CD4-positive, alpha-beta T cell (primary cell): ENCODE measurements at regions not wholly inside any gene's neighbourhood (a gene's known extent, or its start where the extent isn't known, plus 50 kb on each side); places are given as distances from the start of the nearest gene placed in this dataset.

Source experiments
- ATAC-seq: fragments of 200-7000 bp; cut with Tn5 transposase; one replicate; pipeline ENCODE4 v1.10.0; 2022; ENCODE audit warnings: mild to moderate bottlenecking; ENCODE audit not compliant: poor library complexity
- CTCF ChIA-PET: fragments of 350-600 bp; sonication (Branson Sonifier 250); formaldehyde crosslinking; loops from one replicate; lab custom pipeline; 2021; ENCODE audit warnings: antibody characterized with exemption, inconsistent platforms; lab: Charles Lee
- POLR2A ChIA-PET: fragments of 350-600 bp; sonication (Branson Sonifier 250); formaldehyde crosslinking; loops from one replicate; lab custom pipeline; 2021; ENCODE audit warnings: antibody characterized with exemption, inconsistent platforms; lab: Charles Lee
- DNase-seq, 14 experiments: peaks; one replicate each; pipeline ENCODE4 v3.0.0-alpha.2; 2013 to 2020; ENCODE audit warnings: mixed read lengths in 2 of 14
- H3K27ac ChIP-seq, 2 donors: one replicate each; pipeline versions ENCODE4 v1.5.1 to v1.7.0; 2013; ENCODE audit warnings: low read length in 2 of 2, low read depth in 1 of 2, mild to moderate bottlenecking in 1 of 2
- H3K27me3 ChIP-seq, 2 experiments: 1 replicate in 1 of 2; 2 replicates in 1 of 2; pipeline versions ENCODE4 v1.6.1 to v1.7.0; 2013; ENCODE audit warnings: low read length in 2 of 2, control low read depth in 1 of 2, mild to moderate bottlenecking in 1 of 2, moderate library complexity in 1 of 2; ENCODE audit not compliant: insufficient read depth in 2 of 2, control insufficient read depth in 1 of 2
- H3K36me3 ChIP-seq: one replicate; pipeline ENCODE4 v1.6.1; 2013; ENCODE audit warnings: low read length, control low read depth; ENCODE audit not compliant: insufficient read depth
- H3K4me1 ChIP-seq: one replicate; pipeline ENCODE4 v1.6.1; 2013; ENCODE audit warnings: low read length, control low read depth; ENCODE audit not compliant: insufficient read depth
- H3K4me3 ChIP-seq: one replicate; pipeline ENCODE4 v1.5.1; 2013; ENCODE audit warnings: mild to moderate bottlenecking, low read length, moderate library complexity
- H3K9me3 ChIP-seq, 2 experiments: 1 replicate in 1 of 2; 2 replicates in 1 of 2; pipeline versions ENCODE4 v1.6.1 to v1.7.0; 2013; ENCODE audit warnings: low read length in 2 of 2, mild to moderate bottlenecking in 2 of 2, control low read depth in 1 of 2, moderate library complexity in 1 of 2; ENCODE audit not compliant: control insufficient read depth in 1 of 2, insufficient read depth in 1 of 2
- H3K27ac Mint-ChIP-seq: one replicate; pipeline ENCODE4 v1.8.0; 2020; ENCODE audit warnings: mixed read lengths
- H3K27me3 Mint-ChIP-seq: one replicate; pipeline ENCODE4 v1.8.0; 2021; ENCODE audit warnings: mixed read lengths
- H3K36me3 Mint-ChIP-seq: one replicate; pipeline ENCODE4 v1.8.0; 2021; ENCODE audit warnings: low read depth, mixed read lengths
- H3K4me1 Mint-ChIP-seq: one replicate; pipeline ENCODE4 v1.8.0; 2021; ENCODE audit warnings: low read depth, mixed read lengths
- H3K4me3 Mint-ChIP-seq: one replicate; pipeline ENCODE4 v1.8.0; 2020; ENCODE audit warnings: mild to moderate bottlenecking, mixed read lengths
- H3K9me3 Mint-ChIP-seq: one replicate; pipeline ENCODE4 v1.8.0; 2020; ENCODE audit warnings: mixed read lengths
- CTCF ChIP-seq: fragments of 200-600 bp; IDR thresholded peaks from one replicate; pipeline ENCODE4 v1.8.0; 2022; ENCODE audit warnings: antibody characterized with exemption, mild to moderate bottlenecking
- intact Hi-C, 2 experiments: fragments of 100-400 bp; cut with DNase I in 1 of 2; cut with micrococcal nuclease in 1 of 2; formaldehyde crosslinking; loops; one replicate each; pipeline versions ENCODE4 v1.15.1 to v1.9.0; 2023 to 2025; cut with DNase I, micrococcal nuclease

- no peak for DNase-seq
These were observed 217.4 kb upstream of the GMDS start for GRCh38 chr6:2462831-2463230.

GRCh38 chr6:2460216-2460745 is 214.9 kb upstream of the GMDS start:
- H3K9me3 ChIP-seq, result peaks cover 0 to 7% of the 10 kb centered on the region in 2 experiments
- H3K27me3 ChIP-seq, result no peaks in the 10 kb centered on the region
- no peak overlapping the region for H3K27ac Mint-ChIP-seq
- intact Hi-C loops, result no loop called here
- no peaks in the 10 kb centered on the region for H3K36me3 Mint-ChIP-seq
- no peak overlapping the region for H3K4me3 ChIP-seq
- no peak overlapping the region for H3K27ac ChIP-seq
- ATAC-seq, result no peak
- no peaks in the 10 kb centered on the region for H3K9me3 Mint-ChIP-seq
- H3K27me3 Mint-ChIP-seq, result peaks cover 3% of the 10 kb centered on the region
- H3K4me1 ChIP-seq, result no peaks in the 10 kb centered on the region
- ChIA-PET CTCF (no interaction called here), POLR2A (no interaction called here)
- H3K4me1 Mint-ChIP-seq, result no peaks in the 10 kb centered on the region
- H3K36me3 ChIP-seq, result no peaks in the 10 kb centered on the region
- no peak for TF ChIP-seq CTCF
- H3K4me3 Mint-ChIP-seq, result no peak overlapping the region
- no peak for DNase-seq

More at GRCh38 chr6:2462831-2463230, 217.4 kb upstream of the GMDS start:
- peaks cover 2 to 5% of the 10 kb centered on the region in 2 experiments for H3K27me3 ChIP-seq
- no peak overlapping the region for H3K4me3 ChIP-seq
- CTCF ChIA-PET, result no interaction called here
- Mint-ChIP-seq H3K9me3 (no peaks in the 10 kb centered on the region), H3K27ac (no peak overlapping the region), H3K27me3 (peaks cover 23% of the 10 kb centered on the region), H3K4me3 (no peak overlapping the region), H3K4me1 (no peaks in the 10 kb centered on the region), H3K36me3 (no peaks in the 10 kb centered on the region)
- H3K9me3 ChIP-seq, result peaks cover 0 to 7% of the 10 kb centered on the region in 2 experiments
- intact Hi-C loops, result no loop called here
- no peak for ATAC-seq
- no peak for TF ChIP-seq CTCF
- H3K36me3 ChIP-seq, result no peaks in the 10 kb centered on the region
- POLR2A ChIA-PET, result no interaction called here
- no peaks in the 10 kb centered on the region for H3K4me1 ChIP-seq
- no peak overlapping the region for H3K27ac ChIP-seq

- H3K9me3 Mint-ChIP-seq, result no peaks in the 10 kb centered on the region
- POLR2A ChIA-PET, result no interaction called here
- no peak overlapping the region for H3K4me3 ChIP-seq
- H3K4me1 Mint-ChIP-seq, result no peaks in the 10 kb centered on the region
- no peaks in the 10 kb centered on the region for H3K27me3 ChIP-seq
- no peaks in the 10 kb centered on the region for H3K9me3 ChIP-seq
- ATAC-seq (no peak), DNase-seq (no peak)
- no peak overlapping the region for H3K4me3 Mint-ChIP-seq
- no peak overlapping the region for H3K27ac ChIP-seq
- no peaks in the 10 kb centered on the region for H3K36me3 ChIP-seq
- no peak for TF ChIP-seq CTCF
- H3K27ac Mint-ChIP-seq, result no peak overlapping the region
- CTCF ChIA-PET, result no interaction called here
- no peaks in the 10 kb centered on the region for H3K4me1 ChIP-seq
- H3K27me3 Mint-ChIP-seq, result peaks cover 4% of the 10 kb centered on the region
- no peaks in the 10 kb centered on the region for H3K36me3 Mint-ChIP-seq
- intact Hi-C loops, result no loop called here
These were observed 208.8 kb upstream of the GMDS start for GRCh38 chr6:2454180-2454579.
